Left ventricle myocardium inferior (tissue), 1 donor: ENCODE measurements at regions not wholly inside any gene's neighbourhood (a gene's known extent, or its start where the extent isn't known, plus 50 kb on each side); places are given as distances from the start of the nearest gene placed in this dataset.
"Not testable (repeated sequence)": the region's sequence is repeated elsewhere in the genome, so short reads cannot be mapped to it uniquely, and the experiment has no call there.

ENCODE experiments used
- DNase-seq: peaks from one replicate; pipeline ENCODE4 v3.0.0-alpha.2; 2020
- H3K27ac ChIP-seq: fragments of 200-600 bp; replicated peaks from 2 replicates; pipeline ENCODE4 v1.8.0; 2021
- H3K27me3 ChIP-seq: fragments of 200-600 bp; 2 replicates; pipeline ENCODE4 v1.8.0; 2021; ENCODE audit warnings: low read depth
- H3K36me3 ChIP-seq: fragments of 200-600 bp; 2 replicates; pipeline ENCODE4 v1.8.0; 2021
- H3K4me1 ChIP-seq: fragments of 200-600 bp; 2 replicates; pipeline ENCODE4 v1.8.0; 2021
- H3K4me3 ChIP-seq: fragments of 200-600 bp; 2 replicates; pipeline ENCODE4 v1.8.0; 2021; ENCODE audit warnings: mild to moderate bottlenecking, moderate library complexity
- H3K9me3 ChIP-seq: fragments of 200-600 bp; replicated peaks from 2 replicates; pipeline ENCODE4 v1.8.0; 2021
- intact Hi-C: fragments of 100-400 bp; cut with micrococcal nuclease; formaldehyde crosslinking; loops from one replicate; pipeline ENCODE4 v1.11.0; 2022
- TF ChIP-seq, protein P1 (sequence below): fragments of 200-600 bp; IDR thresholded peaks from 2 replicates; pipeline ENCODE4 v1.8.0; 2021; ENCODE audit warnings: antibody characterized with exemption, mild to moderate bottlenecking, borderline replicate concordance
- donor health status: DM: no; HTN: yes; CAD: no; lungs with severe emphysema.

DNA sequence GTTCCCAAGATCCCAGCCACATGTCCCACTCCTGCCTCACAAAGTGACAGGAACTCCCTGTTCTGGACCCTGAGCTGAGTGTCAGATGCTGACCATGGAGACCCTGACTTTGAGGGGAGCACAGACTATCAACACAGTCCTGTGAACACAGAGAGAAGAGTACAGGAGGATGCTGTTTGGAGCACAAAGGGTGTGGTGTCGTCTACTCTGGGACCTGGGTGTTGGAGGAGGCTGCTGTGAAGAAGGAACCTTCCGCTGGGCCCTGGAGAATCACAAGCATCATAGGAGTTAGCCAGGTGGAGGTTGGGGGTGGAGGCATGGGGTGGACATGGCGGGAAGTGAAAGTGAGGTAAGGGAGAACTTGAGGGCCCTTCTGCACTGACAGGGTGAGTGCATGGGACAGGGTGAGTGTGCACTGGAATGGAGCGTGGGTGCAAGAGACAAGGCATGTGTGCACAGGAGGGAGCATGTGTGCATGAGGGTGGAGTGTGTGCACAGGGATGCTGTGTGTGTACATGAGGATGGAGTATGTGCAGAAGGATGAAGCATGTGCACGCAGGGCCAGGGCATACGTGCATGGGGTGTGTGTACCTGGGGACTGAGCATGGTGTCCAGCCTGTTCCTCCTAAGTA is 70.7 kb upstream of the ANTXRL start:
- H3K4me1 ChIP-seq = no peaks in the 10 kb centered on the region
- no peaks in the 10 kb centered on the region for H3K9me3 ChIP-seq
- intact Hi-C loops = no loop called here
- H3K36me3 ChIP-seq = no peaks in the 10 kb centered on the region
- TF ChIP-seq, protein P1, sequence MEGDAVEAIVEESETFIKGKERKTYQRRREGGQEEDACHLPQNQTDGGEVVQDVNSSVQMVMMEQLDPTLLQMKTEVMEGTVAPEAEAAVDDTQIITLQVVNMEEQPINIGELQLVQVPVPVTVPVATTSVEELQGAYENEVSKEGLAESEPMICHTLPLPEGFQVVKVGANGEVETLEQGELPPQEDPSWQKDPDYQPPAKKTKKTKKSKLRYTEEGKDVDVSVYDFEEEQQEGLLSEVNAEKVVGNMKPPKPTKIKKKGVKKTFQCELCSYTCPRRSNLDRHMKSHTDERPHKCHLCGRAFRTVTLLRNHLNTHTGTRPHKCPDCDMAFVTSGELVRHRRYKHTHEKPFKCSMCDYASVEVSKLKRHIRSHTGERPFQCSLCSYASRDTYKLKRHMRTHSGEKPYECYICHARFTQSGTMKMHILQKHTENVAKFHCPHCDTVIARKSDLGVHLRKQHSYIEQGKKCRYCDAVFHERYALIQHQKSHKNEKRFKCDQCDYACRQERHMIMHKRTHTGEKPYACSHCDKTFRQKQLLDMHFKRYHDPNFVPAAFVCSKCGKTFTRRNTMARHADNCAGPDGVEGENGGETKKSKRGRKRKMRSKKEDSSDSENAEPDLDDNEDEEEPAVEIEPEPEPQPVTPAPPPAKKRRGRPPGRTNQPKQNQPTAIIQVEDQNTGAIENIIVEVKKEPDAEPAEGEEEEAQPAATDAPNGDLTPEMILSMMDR = no peak
- DNase-seq = no peak
- no peak overlapping the region for H3K27ac ChIP-seq
- H3K4me3 ChIP-seq = no peak overlapping the region
- H3K27me3 ChIP-seq = peaks cover 22% of the 10 kb centered on the region

DNA sequence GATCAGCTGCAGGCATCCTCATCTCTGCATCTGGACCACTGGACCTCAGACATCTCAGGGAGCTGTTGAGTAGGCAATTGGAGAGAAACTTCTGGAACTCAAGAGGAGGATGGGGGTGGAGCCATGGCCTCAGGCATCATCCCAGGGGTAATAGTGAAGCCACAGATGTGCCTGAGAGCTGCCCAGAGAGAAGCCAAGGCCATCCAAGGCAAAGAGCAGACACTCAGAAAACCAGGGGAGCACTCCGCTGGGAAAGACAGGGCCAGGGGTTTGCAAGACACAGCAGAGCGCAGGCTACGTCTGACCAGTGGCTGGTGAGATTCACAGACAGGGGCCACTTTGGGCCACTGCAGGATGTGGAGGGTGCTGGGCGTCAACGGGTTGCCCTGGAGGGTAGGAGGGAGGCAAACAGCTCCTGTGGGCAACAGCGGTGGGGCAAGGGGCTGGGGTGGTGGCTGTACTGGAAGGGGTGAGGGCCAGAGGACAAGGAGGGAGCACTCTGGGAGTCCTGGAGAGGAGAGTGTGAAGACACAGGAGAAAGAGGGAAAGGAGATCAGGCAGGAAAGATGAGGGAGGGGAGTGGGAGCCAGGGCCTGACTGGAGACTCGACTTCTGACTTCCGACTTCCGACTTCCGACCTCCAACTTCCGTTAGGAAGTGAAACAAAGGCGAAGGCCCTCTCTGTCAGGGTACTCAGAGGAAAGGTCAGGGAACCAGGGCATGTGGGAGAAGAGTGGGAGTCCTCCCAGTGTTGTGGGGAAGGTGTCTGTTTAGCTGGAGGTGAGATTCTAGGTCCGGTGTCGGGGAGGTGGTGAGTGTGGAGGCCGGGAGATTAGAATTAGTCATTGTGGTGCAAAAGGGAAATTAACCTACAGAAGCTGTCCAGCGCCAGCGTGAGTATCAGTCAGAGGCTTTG is 69.7 kb upstream of the ANTXRL start:
- Histone ChIP-seq H3K4me1 (no peaks in the 10 kb centered on the region), H3K36me3 (no peaks in the 10 kb centered on the region), H3K9me3 (no peaks in the 10 kb centered on the region), H3K27ac (no peak overlapping the region), H3K4me3 (no peak overlapping the region), H3K27me3 (peaks cover 27% of the 10 kb centered on the region)
- intact Hi-C loops = no loop called here
- TF ChIP-seq, protein P1 = no peak
- DNase-seq = no peak

DNA sequence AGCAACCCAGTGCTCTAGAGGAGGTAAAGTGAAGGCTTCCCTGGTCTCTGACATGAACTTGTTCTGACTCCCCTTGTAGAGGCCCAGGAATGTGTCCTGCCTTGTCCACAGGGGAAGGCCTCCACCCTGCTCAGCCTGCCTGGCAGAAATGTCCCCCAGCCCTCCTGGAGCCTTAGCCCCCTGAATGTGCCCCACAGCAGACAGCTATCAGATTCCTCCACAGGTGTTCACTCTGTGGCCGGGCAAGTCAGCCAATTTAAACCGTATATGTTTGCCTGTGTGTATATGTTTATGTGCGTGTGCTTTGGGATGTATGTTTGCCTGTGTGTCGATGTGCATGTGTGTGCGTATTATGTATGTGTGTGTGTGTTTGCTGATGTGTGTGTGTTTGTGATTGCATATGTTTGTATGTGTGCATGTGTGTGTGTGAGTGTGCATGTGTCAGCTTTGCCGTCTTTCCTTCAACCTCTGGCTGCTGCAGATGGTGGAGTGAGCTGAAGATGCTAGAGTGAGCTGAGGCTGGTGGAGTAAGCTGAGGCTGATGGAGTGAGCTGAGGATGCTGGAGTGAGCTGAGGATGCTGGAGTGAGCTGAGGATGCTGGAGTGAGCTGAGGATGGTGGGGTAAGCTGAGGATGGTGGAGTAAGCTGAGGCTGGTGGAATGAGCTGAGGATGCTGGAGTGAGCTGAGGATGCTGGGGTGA is 68.9 kb upstream of the ANTXRL start:
- H3K36me3 ChIP-seq = no peaks in the 10 kb centered on the region

DNA sequence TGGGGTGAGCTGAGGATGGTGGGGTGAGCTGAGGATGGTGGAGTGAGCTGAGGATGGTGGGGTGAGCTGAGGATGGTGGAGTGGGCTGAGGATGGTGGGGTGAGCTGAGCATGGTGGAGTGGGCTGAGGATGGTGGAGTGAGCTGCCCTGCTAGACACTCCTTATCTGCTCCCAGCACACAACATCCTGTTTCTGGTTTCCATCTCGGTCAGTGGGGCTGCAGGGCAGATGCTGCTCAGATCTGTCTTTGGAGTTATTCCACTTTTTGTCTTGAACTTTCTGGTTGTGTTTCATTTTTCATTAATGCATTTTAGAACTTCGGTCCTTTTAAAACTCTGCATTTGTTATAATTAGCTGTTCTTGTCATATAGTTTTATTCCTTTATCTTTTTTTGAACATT is 67.9 kb upstream of the ANTXRL start:
- Histone ChIP-seq H3K4me1 (no peaks in the 10 kb centered on the region), H3K9me3 (no peaks in the 10 kb centered on the region), H3K36me3 (no peaks in the 10 kb centered on the region), H3K4me3 (no peak overlapping the region), H3K27me3 (peaks cover 27% of the 10 kb centered on the region), H3K27ac (no peak overlapping the region)
- TF ChIP-seq, protein P1 = no peak
- DNase-seq = no peak
- intact Hi-C loops = no loop called here

More for the DNA sequence above, 68.9 kb upstream of the ANTXRL start:
- Histone ChIP-seq H3K9me3 (no peaks in the 10 kb centered on the region), H3K4me1 (no peaks in the 10 kb centered on the region), H3K27ac (no peak overlapping the region), H3K4me3 (no peak overlapping the region), H3K27me3 (peaks cover 27% of the 10 kb centered on the region)
- no peak for DNase-seq
- TF ChIP-seq, protein P1 = no peak
- intact Hi-C loops = no loop called here

DNA sequence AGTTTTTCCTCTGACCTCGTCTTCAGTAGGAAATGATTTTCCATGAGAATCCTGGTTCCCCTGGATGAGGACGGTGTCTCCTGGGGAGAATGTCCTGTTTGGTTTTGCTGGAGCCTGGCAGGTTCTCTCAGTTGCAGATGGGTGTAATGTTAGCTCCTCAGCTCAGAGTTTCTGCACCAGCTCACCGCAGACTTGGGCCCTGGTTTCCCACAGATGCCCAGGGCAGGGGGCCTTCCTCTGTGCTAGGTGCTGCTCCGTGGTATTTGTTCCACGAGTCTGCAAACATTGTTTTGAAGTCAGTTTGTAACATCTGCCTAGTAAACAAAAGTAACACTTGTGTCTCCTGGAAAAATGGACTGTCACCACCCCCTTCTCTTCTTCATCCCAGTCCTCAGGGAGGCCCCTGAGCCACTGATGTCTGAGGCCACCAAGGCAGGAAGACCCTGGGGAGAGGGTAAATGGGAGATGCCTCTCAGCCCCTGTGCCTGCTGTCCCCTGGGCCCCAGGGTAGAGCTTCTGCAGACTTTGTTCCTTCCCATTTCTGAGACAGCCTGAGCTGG is 67.3 kb upstream of the ANTXRL start:
- H3K4me3 ChIP-seq, intact Hi-C loops, H3K4me1 ChIP-seq, H3K27ac ChIP-seq, H3K9me3 ChIP-seq, H3K36me3 ChIP-seq, DNase-seq: not testable (repeated sequence)
- H3K27me3 ChIP-seq = peaks cover 27% of the 10 kb centered on the region
